Sigmoid colon (tissue), 6 donors: ENCODE measurements at regions not wholly inside any gene's neighbourhood (a gene's known extent, or its start where the extent isn't known, plus 50 kb on each side); places are given as distances from the start of the nearest gene placed in this dataset.
"Not testable (repeated sequence)": the region's sequence is repeated elsewhere in the genome, so short reads cannot be mapped to it uniquely, and the experiment has no call there.

Experiments
- DNase-seq: peaks from one replicate; pipeline ENCODE4 v3.0.0-alpha.2; 2019
- H3K27ac ChIP-seq, 4 donors: fragments of 200-600 bp; sonication (generic); one replicate each; pipeline ENCODE4 v1.5.1; 2016 to 2019; ENCODE audit warnings: mild to moderate bottlenecking in 1 of 4
- H3K27me3 ChIP-seq, 3 donors: fragments of 200-600 bp; sonication (generic); one replicate each; pipeline ENCODE4 v1.5.1; 2019; ENCODE audit warnings: mild to moderate bottlenecking in 1 of 3
- H3K36me3 ChIP-seq, 4 donors: fragments of 200-600 bp; sonication (generic); one replicate each; pipeline ENCODE4 v1.5.1; 2016 to 2019
- H3K4me1 ChIP-seq, 4 donors: fragments of 200-600 bp; sonication (generic); one replicate each; pipeline ENCODE4 v1.5.1; 2017 to 2019
- H3K4me3 ChIP-seq, 4 donors: fragments of 200-600 bp; sonication (generic); one replicate each; pipeline ENCODE4 v1.5.1; 2017 to 2019; ENCODE audit warnings: mild to moderate bottlenecking in 2 of 4, moderate library complexity in 1 of 4
- H3K9me3 ChIP-seq, 4 donors: fragments of 200-600 bp in 3 of 4; sonication (generic) in 3 of 4; one replicate each; pipeline versions ENCODE4 v1.5.1 to v1.6.1; 2013 to 2019
- CTCF ChIP-seq, 4 experiments: fragments of 450-650 bp in 3 of 4; fragments of 200-600 bp in 1 of 4; IDR thresholded peaks; one replicate each; pipeline ENCODE4 v1.5.1; 2016 to 2019; ENCODE audit warnings: antibody characterized with exemption in 4 of 4, mild to moderate bottlenecking in 3 of 4, moderate library complexity in 2 of 4
- EP300 ChIP-seq, 4 donors: sonication (generic); formaldehyde crosslinking; IDR thresholded peaks; one replicate each; pipeline ENCODE4 v1.6.1; 2017; ENCODE audit warnings: antibody characterized with exemption in 4 of 4
- POLR2A ChIP-seq, 2 donors: fragments of 450-650 bp; IDR thresholded peaks; one replicate each; pipeline ENCODE4 v1.6.1; 2016; ENCODE audit warnings: antibody characterized with exemption in 2 of 2, mild to moderate bottlenecking in 2 of 2, moderate library complexity in 2 of 2
- POLR2AphosphoS5 ChIP-seq, 4 donors: sonication (generic); formaldehyde crosslinking; IDR thresholded peaks; one replicate each; pipeline ENCODE4 v1.6.1; 2017; ENCODE audit warnings: antibody characterized with exemption in 4 of 4
- WGBS, 2 donors: extraction: QIAGEN DNeasy Blood & Tissue Kit; methylation state at CpG; one replicate each; pipeline ENCODE4 v1.1.7; 2013; 5-methylcytosine and 5-hydroxymethylcytosine counted together
- intact Hi-C: fragments of 100-400 bp; cut with DNase I; formaldehyde crosslinking; loops from one replicate; pipeline ENCODE4 v1.15.1; 2023
- donor health status: healthy with polysubstance abuse.
- donor health status: healthy.

GRCh38 chrY:20891440-20892160 is 135.7 kb downstream of the RPS4Y2 start:
- 77 to 91% methylated on average over 3 of the region's 3 CpGs for WGBS, 2 donors
- Histone ChIP-seq H3K36me3 (no peaks in the 10 kb centered on the region), H3K4me3 (no peak overlapping the region), H3K4me1 (no peaks in the 10 kb centered on the region), H3K27me3 (no peaks in the 10 kb centered on the region), H3K27ac (no peak overlapping the region), H3K9me3 (no peaks in the 10 kb centered on the region)
- intact Hi-C loops: no loop called here
- no peak for TF ChIP-seq CTCF (IDR thresholded peaks at IDR 0.05)
- no peak for TF ChIP-seq POLR2AphosphoS5 (IDR thresholded peaks at IDR 0.05)
- TF ChIP-seq EP300 (IDR thresholded peaks at IDR 0.05): no peak
- TF ChIP-seq POLR2A (IDR thresholded peaks at IDR 0.05): no peak
- no peak for DNase-seq

- H3K36me3 ChIP-seq, H3K4me1 ChIP-seq, intact Hi-C loops, H3K4me3 ChIP-seq, H3K27ac ChIP-seq, H3K9me3 ChIP-seq, H3K27me3 ChIP-seq, DNase-seq: not testable (repeated sequence)
- WGBS, 2 donors: 57 to 64% methylated on average over 4 of the region's 4 CpGs
Measured at GRCh38 chrY:20925350-20926091, 169.6 kb downstream of the RPS4Y2 start.

GRCh38 chrY:20929691-20930342 is 173.9 kb downstream of the RPS4Y2 start:
- TF ChIP-seq EP300 (IDR thresholded peaks at IDR 0.05) (no peak), POLR2A (IDR thresholded peaks at IDR 0.05) (no peak), CTCF (IDR thresholded peaks at IDR 0.05) (no peak), POLR2AphosphoS5 (IDR thresholded peaks at IDR 0.05) (no peak)
- 66 to 71% methylated on average over 6 of the region's 6 CpGs for WGBS, 2 donors
- no peaks in the 10 kb centered on the region for H3K27me3 ChIP-seq
- H3K36me3 ChIP-seq: no peaks in the 10 kb centered on the region
- no peak overlapping the region for H3K4me3 ChIP-seq
- no peaks in the 10 kb centered on the region for H3K9me3 ChIP-seq
- no peak for DNase-seq
- intact Hi-C loops: no loop called here
- H3K27ac ChIP-seq: no peak overlapping the region
- H3K4me1 ChIP-seq: no peaks in the 10 kb centered on the region

GRCh38 chrY:20936709-20937251 is 180.9 kb downstream of the RPS4Y2 start:
- H3K9me3 ChIP-seq, H3K27ac ChIP-seq, H3K27me3 ChIP-seq, H3K4me1 ChIP-seq, H3K36me3 ChIP-seq, DNase-seq, H3K4me3 ChIP-seq, intact Hi-C loops: not testable (repeated sequence)
- 74 to 88% methylated on average over 7 of the region's 7 CpGs for WGBS, 2 donors

GRCh38 chrY:20961512-20961911 is 205.6 kb downstream of the RPS4Y2 start:
- TF ChIP-seq CTCF (IDR thresholded peaks at IDR 0.05) (no peak), POLR2AphosphoS5 (IDR thresholded peaks at IDR 0.05) (no peak), POLR2A (IDR thresholded peaks at IDR 0.05) (no peak), EP300 (IDR thresholded peaks at IDR 0.05) (no peak)
- no peak for DNase-seq
- Histone ChIP-seq H3K36me3 (no peaks in the 10 kb centered on the region), H3K27ac (no peak overlapping the region), H3K4me3 (no peak overlapping the region), H3K27me3 (no peaks in the 10 kb centered on the region), H3K9me3 (no peaks in the 10 kb centered on the region), H3K4me1 (no peaks in the 10 kb centered on the region)
- intact Hi-C loops: no loop called here
- 62 to 79% methylated on average over 2 of the region's 2 CpGs for WGBS, 2 donors
